ENCODE measurements at regions not wholly inside any gene's neighbourhood (a gene's known extent, or its start where the extent isn't known, plus 50 kb on each side); places are given as distances from the start of the nearest gene placed in this dataset.
A peak's percentile ranks its signal among the peaks of the same experiment; 100 is the strongest.

GRCh38 chr21:26389971-26390641, 183.0 kb downstream of the CYYR1 start:
- peak; percentile 10 to 39 for DNase-seq (ENCODE audit: low read depth in 1 of 2, low spot score in 1 of 2)
- TF ChIP-seq CTCF (IDR thresholded peaks at IDR 0.05; ENCODE audit: low read depth, low read length) = no peak
- H3K27ac ChIP-seq = no peak overlapping the region
- no peak overlapping the region for H3K4me3 ChIP-seq
- peaks cover 9% of the 10 kb centered on the region for H3K4me1 ChIP-seq (ENCODE audit: low read depth)
- no peaks in the 10 kb centered on the region for H3K36me3 ChIP-seq
- H3K9me3 ChIP-seq (ENCODE audit: low read depth) = no peaks in the 10 kb centered on the region
- no peaks in the 10 kb centered on the region for H3K27me3 ChIP-seq

GRCh38 chr21:26388731-26389231, 184.3 kb downstream of the CYYR1 start:
- Histone ChIP-seq H3K9me3 (ENCODE audit: low read depth) (no peaks in the 10 kb centered on the region), H3K4me3 (no peak overlapping the region), H3K4me1 (ENCODE audit: low read depth) (peaks cover 9% of the 10 kb centered on the region), H3K27ac (no peak overlapping the region), H3K27me3 (no peaks in the 10 kb centered on the region), H3K36me3 (no peaks in the 10 kb centered on the region)
- peak in 1 of 2 donors; percentile 48 for DNase-seq (ENCODE audit: low read depth in 1 of 2, low spot score in 1 of 2)
- TF ChIP-seq CTCF (IDR thresholded peaks at IDR 0.05; ENCODE audit: low read depth, low read length) = no peak

GRCh38 chr21:26385721-26386120, 187.4 kb downstream of the CYYR1 start:
- no peaks in the 10 kb centered on the region for H3K9me3 ChIP-seq (ENCODE audit: low read depth)
- peak in 1 of 2 donors; percentile 32 for DNase-seq (ENCODE audit: low read depth in 1 of 2, low spot score in 1 of 2)
- no peaks in the 10 kb centered on the region for H3K27me3 ChIP-seq
- H3K4me1 ChIP-seq (ENCODE audit: low read depth) = peaks cover 9% of the 10 kb centered on the region
- no peaks in the 10 kb centered on the region for H3K36me3 ChIP-seq
- no peak overlapping the region for H3K27ac ChIP-seq
- no peak for TF ChIP-seq CTCF (IDR thresholded peaks at IDR 0.05; ENCODE audit: low read depth, low read length)
- H3K4me3 ChIP-seq = no peak overlapping the region

- no peaks in the 10 kb centered on the region for H3K27me3 ChIP-seq
Observed at GRCh38 chr21:26379561-26379960, 193.5 kb downstream of the CYYR1 start.

GRCh38 chr21:26377111-26377694, 195.9 kb downstream of the CYYR1 start:
- H3K9me3 ChIP-seq (ENCODE audit: low read depth) = no peaks in the 10 kb centered on the region
- TF ChIP-seq CTCF (IDR thresholded peaks at IDR 0.05; ENCODE audit: low read depth, low read length) = no peak
- DNase-seq (ENCODE audit: low read depth in 1 of 2, low spot score in 1 of 2) = no peak
- H3K27me3 ChIP-seq = no peaks in the 10 kb centered on the region
- H3K36me3 ChIP-seq = no peaks in the 10 kb centered on the region
- H3K4me1 ChIP-seq (ENCODE audit: low read depth) = no peaks in the 10 kb centered on the region
- no peak overlapping the region for H3K4me3 ChIP-seq
- H3K27ac ChIP-seq = no peak overlapping the region

More at GRCh38 chr21:26379561-26379960, 193.5 kb downstream of the CYYR1 start:
- Histone ChIP-seq H3K4me3 (no peak overlapping the region), H3K9me3 (ENCODE audit: low read depth) (no peaks in the 10 kb centered on the region), H3K27ac (no peak overlapping the region), H3K4me1 (ENCODE audit: low read depth) (no peaks in the 10 kb centered on the region), H3K36me3 (no peaks in the 10 kb centered on the region)
- no peak for TF ChIP-seq CTCF (IDR thresholded peaks at IDR 0.05; ENCODE audit: low read depth, low read length)
- no peak for DNase-seq (ENCODE audit: low read depth in 1 of 2, low spot score in 1 of 2)

Measured in cardiac muscle cell (in vitro differentiated cells and primary cell).